ENCODE measurements at regions not wholly inside any gene's neighbourhood (a gene's known extent, or its start where the extent isn't known, plus 50 kb on each side); places are given as distances from the start of the nearest gene placed in this dataset.

- TF ChIP-seq, protein P1, sequence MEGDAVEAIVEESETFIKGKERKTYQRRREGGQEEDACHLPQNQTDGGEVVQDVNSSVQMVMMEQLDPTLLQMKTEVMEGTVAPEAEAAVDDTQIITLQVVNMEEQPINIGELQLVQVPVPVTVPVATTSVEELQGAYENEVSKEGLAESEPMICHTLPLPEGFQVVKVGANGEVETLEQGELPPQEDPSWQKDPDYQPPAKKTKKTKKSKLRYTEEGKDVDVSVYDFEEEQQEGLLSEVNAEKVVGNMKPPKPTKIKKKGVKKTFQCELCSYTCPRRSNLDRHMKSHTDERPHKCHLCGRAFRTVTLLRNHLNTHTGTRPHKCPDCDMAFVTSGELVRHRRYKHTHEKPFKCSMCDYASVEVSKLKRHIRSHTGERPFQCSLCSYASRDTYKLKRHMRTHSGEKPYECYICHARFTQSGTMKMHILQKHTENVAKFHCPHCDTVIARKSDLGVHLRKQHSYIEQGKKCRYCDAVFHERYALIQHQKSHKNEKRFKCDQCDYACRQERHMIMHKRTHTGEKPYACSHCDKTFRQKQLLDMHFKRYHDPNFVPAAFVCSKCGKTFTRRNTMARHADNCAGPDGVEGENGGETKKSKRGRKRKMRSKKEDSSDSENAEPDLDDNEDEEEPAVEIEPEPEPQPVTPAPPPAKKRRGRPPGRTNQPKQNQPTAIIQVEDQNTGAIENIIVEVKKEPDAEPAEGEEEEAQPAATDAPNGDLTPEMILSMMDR (IDR thresholded peaks at IDR 0.05), result no peak
- TF ChIP-seq POLR2A (IDR thresholded peaks at IDR 0.05), result no peak
- TF ChIP-seq POLR2AphosphoS5 (IDR thresholded peaks at IDR 0.05; ENCODE audit: insufficient read depth in 1 of 2, low read depth in 1 of 2), result no peak
These were observed 859.2 kb upstream of the SEMA6A start for GRCh38 chr5:117433818-117434217.

Data from vagina (tissue), 2 donors.